Esophagus muscularis mucosa (tissue), 4 donors: ENCODE measurements at regions not wholly inside any gene's neighbourhood (a gene's known extent, or its start where the extent isn't known, plus 50 kb on each side); places are given as distances from the start of the nearest gene placed in this dataset.

ENCODE experiments used
- DNase-seq: peaks from one replicate; pipeline ENCODE4 v3.0.0-alpha.2; 2017; ENCODE audit errors: extremely low spot score
- H3K27ac ChIP-seq, 4 donors: fragments of 200-600 bp; sonication (generic); replicated peaks in 1 of 4; 1 replicate in 3 of 4; 2 replicates in 1 of 4; pipeline ENCODE4 v1.5.1; 2016 to 2019; ENCODE audit warnings: mild to moderate bottlenecking in 1 of 4
- H3K27me3 ChIP-seq, 4 donors: fragments of 200-600 bp; sonication (generic); one replicate each; pipeline versions ENCODE4 v1.5.1 to v1.6.0; 2016 to 2019
- H3K36me3 ChIP-seq, 4 donors: fragments of 200-600 bp; sonication (generic); one replicate each; pipeline ENCODE4 v1.5.1; 2016 to 2019
- H3K4me1 ChIP-seq, 4 donors: fragments of 200-600 bp; sonication (generic); one replicate each; pipeline ENCODE4 v1.5.1; 2016 to 2019
- H3K4me3 ChIP-seq, 4 donors: fragments of 200-600 bp; sonication (generic); 1 replicate in 2 of 4; 2 replicates in 2 of 4; pipeline ENCODE4 v1.5.1; 2016 to 2019; ENCODE audit warnings: mild to moderate bottlenecking in 4 of 4, moderate library complexity in 1 of 4
- H3K9me3 ChIP-seq, 4 donors: fragments of 200-600 bp; sonication (generic); 1 replicate in 3 of 4; 2 replicates in 1 of 4; pipeline ENCODE4 v1.5.1; 2016 to 2019
- CTCF ChIP-seq, 3 experiments: fragments of 200-600 bp in 2 of 3; fragments of 450-650 bp in 1 of 3; sonication (generic) in 2 of 3; IDR thresholded peaks; one replicate each; pipeline ENCODE4 v1.5.1; 2017 to 2019; ENCODE audit warnings: antibody characterized with exemption in 3 of 3, mild to moderate bottlenecking in 2 of 3, moderate library complexity in 1 of 3
- EP300 ChIP-seq: sonication (generic); formaldehyde crosslinking; IDR thresholded peaks from one replicate; pipeline ENCODE4 v1.6.1; 2017; ENCODE audit warnings: antibody characterized with exemption
- POLR2A ChIP-seq: fragments of 450-650 bp; IDR thresholded peaks from one replicate; pipeline ENCODE4 v1.6.1; 2017; ENCODE audit warnings: antibody characterized with exemption, moderate library complexity, mild to moderate bottlenecking, low read depth
- POLR2AphosphoS5 ChIP-seq, 2 donors: sonication (generic); formaldehyde crosslinking; IDR thresholded peaks; one replicate each; pipeline ENCODE4 v1.6.1; 2017; ENCODE audit warnings: antibody characterized with exemption in 2 of 2
- WGBS: methylation state at CpG from one replicate; pipeline ENCODE4 v1.1.5; 2018; 5-methylcytosine and 5-hydroxymethylcytosine counted together
- intact Hi-C: fragments of 100-400 bp; cut with DNase I; formaldehyde crosslinking; loops from one replicate; pipeline ENCODE4 v1.15.1; 2023

DNA sequence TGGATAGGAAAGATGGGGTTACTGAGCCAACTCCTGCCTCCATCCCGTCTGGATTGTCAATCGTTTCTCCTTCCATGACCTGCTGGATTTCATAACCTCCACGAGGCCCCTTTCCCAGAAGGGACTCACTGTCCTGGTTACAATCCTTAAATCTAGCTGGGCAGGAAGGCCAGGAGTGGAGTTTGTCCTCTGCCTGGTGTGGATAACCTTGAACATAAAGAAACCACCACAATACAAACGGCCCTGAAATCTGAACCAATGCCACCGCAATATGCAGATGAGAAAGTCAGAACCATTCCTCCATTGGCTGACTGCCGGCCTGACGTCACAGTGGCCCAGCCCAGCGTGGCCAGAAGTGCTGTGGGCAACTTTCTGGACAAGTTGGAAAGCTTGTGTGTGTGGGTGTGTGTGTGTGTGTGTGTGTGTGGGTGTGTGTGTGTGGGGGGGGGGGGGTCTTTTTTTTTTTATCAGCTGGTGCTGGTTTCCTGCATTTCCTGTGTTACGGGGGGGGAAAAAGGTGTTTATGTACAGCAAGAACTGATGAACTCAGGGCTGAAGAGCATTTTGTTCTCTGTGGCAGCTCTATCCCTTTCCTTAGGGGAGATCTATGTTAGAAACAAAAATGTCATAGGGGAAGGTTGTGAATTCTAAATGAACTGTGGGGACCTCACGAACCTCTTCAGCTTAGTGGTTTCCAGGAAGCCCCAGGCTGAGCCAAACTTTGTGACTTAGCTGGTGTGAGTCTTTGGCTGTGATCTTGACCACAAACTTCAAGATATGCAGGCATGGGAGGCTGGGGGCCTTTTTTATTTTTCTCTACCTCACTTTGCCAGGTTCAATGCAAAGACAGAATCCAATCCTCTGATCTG is 81.6 kb upstream of the MED13L start:
- intact Hi-C loops: no loop called here
- TF ChIP-seq POLR2AphosphoS5 (IDR thresholded peaks at IDR 0.05) (peak; percentile 45 to 60), EP300 (peak; percentile 71), CTCF (IDR thresholded peaks at IDR 0.05) (no peak)
- Histone ChIP-seq H3K27me3 (no peaks in the 10 kb centered on the region), H3K4me3 (peak overlapping the region in 3 of 4 donors; percentile 12 to 46 (median 37)), H3K27ac (peak overlapping the region; percentile 69 to 89 (median 84)), H3K36me3 (no peaks in the 10 kb centered on the region), H3K4me1 (peaks cover 12 to 33% (median 18%) of the 10 kb centered on the region in 4 donors), H3K9me3 (no peaks in the 10 kb centered on the region)
- WGBS: 17% methylated on average over 10 of the region's 10 CpGs
- DNase-seq: peak; percentile 98

DNA sequence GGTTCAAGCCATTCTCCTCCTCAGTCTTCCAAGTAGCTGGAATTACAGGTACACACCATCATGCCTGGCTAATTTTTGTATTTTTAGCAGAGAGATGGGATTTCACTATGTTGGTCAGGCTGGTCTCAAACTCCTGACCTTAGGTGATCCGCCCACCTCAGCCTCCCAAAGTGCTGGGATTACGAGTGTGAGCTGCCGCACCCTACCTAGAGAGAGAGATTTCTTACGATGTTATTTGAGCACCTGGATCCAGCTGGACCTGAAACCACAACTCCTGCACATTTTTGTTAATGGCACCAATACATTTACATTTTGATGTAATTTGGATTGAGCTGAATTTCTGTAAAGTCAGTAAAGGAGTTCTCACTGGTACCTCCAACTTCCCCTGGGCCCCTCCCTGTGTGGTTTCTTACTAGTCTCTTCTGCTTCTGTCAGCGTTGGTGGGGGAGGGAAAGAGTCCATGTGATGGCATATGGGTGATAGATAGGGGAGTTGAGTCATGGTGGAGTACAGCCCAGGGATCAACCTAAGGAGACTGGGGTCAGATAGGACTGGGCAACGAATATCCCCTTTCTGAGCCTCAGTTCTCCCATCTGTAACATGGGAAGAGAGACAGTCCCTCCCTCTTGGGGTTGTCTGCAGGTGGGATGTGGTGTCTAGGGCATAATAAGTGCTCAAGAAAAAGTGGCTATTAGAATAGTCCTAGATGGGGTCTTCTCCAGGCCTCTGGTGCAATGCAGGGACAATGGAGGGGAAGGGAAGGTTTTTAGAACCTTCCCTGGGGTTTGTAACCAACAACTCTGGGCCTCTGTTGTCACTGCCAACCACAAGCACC is 83.3 kb upstream of the MED13L start:
- 81% methylated on average over 6 of the region's 6 CpGs for WGBS
- no peaks in the 10 kb centered on the region for H3K36me3 ChIP-seq
- H3K27me3 ChIP-seq: no peaks in the 10 kb centered on the region
- no peaks in the 10 kb centered on the region for H3K9me3 ChIP-seq
- no peak for DNase-seq
- TF ChIP-seq CTCF (IDR thresholded peaks at IDR 0.05) (no peak), POLR2AphosphoS5 (IDR thresholded peaks at IDR 0.05) (no peak), POLR2A (no peak), EP300 (no peak)
- intact Hi-C loops: loop anchor here (10.0 kb wide), 1 partner anchor 76 kb away; no protein-coding TSS in a partner anchor
- H3K27ac ChIP-seq: peak overlapping the region in 1 of 4 donors; percentile 87
- H3K4me3 ChIP-seq: no peak overlapping the region
- H3K4me1 ChIP-seq: peaks cover 12 to 33% (median 18%) of the 10 kb centered on the region in 4 donors

- no peaks in the 10 kb centered on the region for H3K27me3 ChIP-seq
- H3K36me3 ChIP-seq: no peaks in the 10 kb centered on the region
- intact Hi-C loops: loop anchor here (10.0 kb wide), 1 partner anchor 77 kb away; no protein-coding TSS in a partner anchor
- no peak for DNase-seq
- no peak overlapping the region for H3K27ac ChIP-seq
- H3K4me1 ChIP-seq: peaks cover 12 to 33% (median 23%) of the 10 kb centered on the region in 4 donors
- 82% methylated on average over 19 of the region's 19 CpGs for WGBS
- H3K9me3 ChIP-seq: no peaks in the 10 kb centered on the region
- no peak overlapping the region for H3K4me3 ChIP-seq
- TF ChIP-seq EP300: no peak
- TF ChIP-seq POLR2AphosphoS5 (IDR thresholded peaks at IDR 0.05): no peak
- no peak for TF ChIP-seq POLR2A
- TF ChIP-seq CTCF (IDR thresholded peaks at IDR 0.05): no peak
These were observed 84.1 kb upstream of the MED13L start for GRCh38 chr12:116361414-116362223.

DNA sequence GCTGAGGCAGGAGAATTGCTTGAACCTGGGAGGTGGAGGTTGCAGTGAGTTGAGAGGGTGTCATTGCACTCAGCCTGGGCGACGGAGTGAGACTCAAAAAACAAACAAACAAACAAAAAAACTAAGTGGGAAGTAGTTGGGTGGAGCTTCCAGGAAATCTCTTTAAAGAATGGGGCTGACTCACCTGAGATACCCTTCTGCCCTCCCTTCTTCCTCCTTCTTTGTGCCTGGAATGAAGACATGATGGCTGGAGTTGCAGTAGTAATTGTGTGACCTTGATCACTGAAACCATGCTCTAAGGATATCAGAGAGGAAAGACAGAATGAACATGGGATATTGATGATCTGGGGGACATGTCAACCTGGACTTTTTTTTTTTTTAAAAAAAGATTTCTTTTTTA is 87.6 kb upstream of the MED13L start:
- no peak for DNase-seq
- WGBS: 74% methylated on average over 2 of the region's 2 CpGs
- H3K27me3 ChIP-seq: no peaks in the 10 kb centered on the region

More for the DNA sequence above, 87.6 kb upstream of the MED13L start:
- H3K9me3 ChIP-seq: no peaks in the 10 kb centered on the region
- H3K4me1 ChIP-seq: peaks cover 0 to 14% (median 6%) of the 10 kb centered on the region in 4 donors
- no peak overlapping the region for H3K4me3 ChIP-seq
- no peak overlapping the region for H3K27ac ChIP-seq
- intact Hi-C loops: loop anchor here (10.0 kb wide), 1 partner anchor 80 kb away; no protein-coding TSS in a partner anchor
- TF ChIP-seq POLR2A: no peak
- TF ChIP-seq POLR2AphosphoS5 (IDR thresholded peaks at IDR 0.05): no peak
- TF ChIP-seq EP300: no peak
- TF ChIP-seq CTCF (IDR thresholded peaks at IDR 0.05): no peak
- no peaks in the 10 kb centered on the region for H3K36me3 ChIP-seq
